Liver (tissue), 3 donors: ENCODE measurements at regions not wholly inside any gene's neighbourhood (a gene's known extent, or its start where the extent isn't known, plus 50 kb on each side); places are given as distances from the start of the nearest gene placed in this dataset.

Experiments used
- GABPA ChIP-seq, 2 donors: IDR thresholded peaks in 1 of 2; conservative IDR thresholded peaks in 1 of 2; 2 replicates each; pipeline ENCODE4 v1.6.1; 2016; ENCODE audit warnings: antibody characterized with exemption in 2 of 2, mild to moderate bottlenecking in 1 of 2, moderate library complexity in 1 of 2
- TF ChIP-seq, protein P1 (sequence below): fragments of 150-350 bp; IDR thresholded peaks from 2 replicates; pipeline ENCODE4 v1.5.1; 2017; ENCODE audit warnings: improper control_type of control experiment, low read depth, low read length; ENCODE audit not compliant: missing input control
- TF ChIP-seq, protein P2 (sequence below): IDR thresholded peaks from 2 replicates; pipeline ENCODE4 v1.6.1; 2016; ENCODE audit warnings: antibody characterized with exemption
- TF ChIP-seq, protein P3 (sequence below): IDR thresholded peaks from 2 replicates; pipeline ENCODE4 v1.6.1; 2016; ENCODE audit warnings: antibody characterized with exemption, mild to moderate bottlenecking
- donor health status: healthy.
- donor health status: healthy.

DNA sequence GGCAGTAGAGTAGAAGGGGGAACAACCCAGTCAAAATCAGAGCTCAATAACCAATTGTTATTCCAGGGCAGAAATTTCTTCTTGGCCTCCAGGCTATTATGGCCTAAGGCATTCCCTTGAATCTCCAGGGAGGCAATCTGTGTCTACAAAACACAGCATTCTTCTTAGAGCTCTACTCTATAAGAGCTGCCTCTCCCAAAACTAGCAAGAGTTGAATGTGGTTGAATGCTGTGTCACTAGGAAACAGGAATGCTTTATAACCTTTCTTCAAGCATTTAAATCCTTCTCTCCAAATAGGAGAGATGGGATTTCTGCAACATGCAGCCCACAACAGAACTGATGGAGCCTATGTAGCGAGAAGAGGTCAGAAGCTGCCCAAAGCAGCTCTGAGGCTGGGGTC lies 97.1 kb upstream of the APC start:
- TF ChIP-seq, protein P1, sequence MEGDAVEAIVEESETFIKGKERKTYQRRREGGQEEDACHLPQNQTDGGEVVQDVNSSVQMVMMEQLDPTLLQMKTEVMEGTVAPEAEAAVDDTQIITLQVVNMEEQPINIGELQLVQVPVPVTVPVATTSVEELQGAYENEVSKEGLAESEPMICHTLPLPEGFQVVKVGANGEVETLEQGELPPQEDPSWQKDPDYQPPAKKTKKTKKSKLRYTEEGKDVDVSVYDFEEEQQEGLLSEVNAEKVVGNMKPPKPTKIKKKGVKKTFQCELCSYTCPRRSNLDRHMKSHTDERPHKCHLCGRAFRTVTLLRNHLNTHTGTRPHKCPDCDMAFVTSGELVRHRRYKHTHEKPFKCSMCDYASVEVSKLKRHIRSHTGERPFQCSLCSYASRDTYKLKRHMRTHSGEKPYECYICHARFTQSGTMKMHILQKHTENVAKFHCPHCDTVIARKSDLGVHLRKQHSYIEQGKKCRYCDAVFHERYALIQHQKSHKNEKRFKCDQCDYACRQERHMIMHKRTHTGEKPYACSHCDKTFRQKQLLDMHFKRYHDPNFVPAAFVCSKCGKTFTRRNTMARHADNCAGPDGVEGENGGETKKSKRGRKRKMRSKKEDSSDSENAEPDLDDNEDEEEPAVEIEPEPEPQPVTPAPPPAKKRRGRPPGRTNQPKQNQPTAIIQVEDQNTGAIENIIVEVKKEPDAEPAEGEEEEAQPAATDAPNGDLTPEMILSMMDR: no peak
- TF ChIP-seq GABPA (IDR thresholded peaks at IDR 0.05 in 1 of 2, conservative IDR thresholded peaks at IDR 0.05 in 1 of 2): no peak
- TF ChIP-seq, protein P2, sequence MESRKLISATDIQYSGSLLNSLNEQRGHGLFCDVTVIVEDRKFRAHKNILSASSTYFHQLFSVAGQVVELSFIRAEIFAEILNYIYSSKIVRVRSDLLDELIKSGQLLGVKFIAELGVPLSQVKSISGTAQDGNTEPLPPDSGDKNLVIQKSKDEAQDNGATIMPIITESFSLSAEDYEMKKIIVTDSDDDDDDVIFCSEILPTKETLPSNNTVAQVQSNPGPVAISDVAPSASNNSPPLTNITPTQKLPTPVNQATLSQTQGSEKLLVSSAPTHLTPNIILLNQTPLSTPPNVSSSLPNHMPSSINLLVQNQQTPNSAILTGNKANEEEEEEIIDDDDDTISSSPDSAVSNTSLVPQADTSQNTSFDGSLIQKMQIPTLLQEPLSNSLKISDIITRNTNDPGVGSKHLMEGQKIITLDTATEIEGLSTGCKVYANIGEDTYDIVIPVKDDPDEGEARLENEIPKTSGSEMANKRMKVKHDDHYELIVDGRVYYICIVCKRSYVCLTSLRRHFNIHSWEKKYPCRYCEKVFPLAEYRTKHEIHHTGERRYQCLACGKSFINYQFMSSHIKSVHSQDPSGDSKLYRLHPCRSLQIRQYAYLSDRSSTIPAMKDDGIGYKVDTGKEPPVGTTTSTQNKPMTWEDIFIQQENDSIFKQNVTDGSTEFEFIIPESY: no peak
- TF ChIP-seq, protein P3, sequence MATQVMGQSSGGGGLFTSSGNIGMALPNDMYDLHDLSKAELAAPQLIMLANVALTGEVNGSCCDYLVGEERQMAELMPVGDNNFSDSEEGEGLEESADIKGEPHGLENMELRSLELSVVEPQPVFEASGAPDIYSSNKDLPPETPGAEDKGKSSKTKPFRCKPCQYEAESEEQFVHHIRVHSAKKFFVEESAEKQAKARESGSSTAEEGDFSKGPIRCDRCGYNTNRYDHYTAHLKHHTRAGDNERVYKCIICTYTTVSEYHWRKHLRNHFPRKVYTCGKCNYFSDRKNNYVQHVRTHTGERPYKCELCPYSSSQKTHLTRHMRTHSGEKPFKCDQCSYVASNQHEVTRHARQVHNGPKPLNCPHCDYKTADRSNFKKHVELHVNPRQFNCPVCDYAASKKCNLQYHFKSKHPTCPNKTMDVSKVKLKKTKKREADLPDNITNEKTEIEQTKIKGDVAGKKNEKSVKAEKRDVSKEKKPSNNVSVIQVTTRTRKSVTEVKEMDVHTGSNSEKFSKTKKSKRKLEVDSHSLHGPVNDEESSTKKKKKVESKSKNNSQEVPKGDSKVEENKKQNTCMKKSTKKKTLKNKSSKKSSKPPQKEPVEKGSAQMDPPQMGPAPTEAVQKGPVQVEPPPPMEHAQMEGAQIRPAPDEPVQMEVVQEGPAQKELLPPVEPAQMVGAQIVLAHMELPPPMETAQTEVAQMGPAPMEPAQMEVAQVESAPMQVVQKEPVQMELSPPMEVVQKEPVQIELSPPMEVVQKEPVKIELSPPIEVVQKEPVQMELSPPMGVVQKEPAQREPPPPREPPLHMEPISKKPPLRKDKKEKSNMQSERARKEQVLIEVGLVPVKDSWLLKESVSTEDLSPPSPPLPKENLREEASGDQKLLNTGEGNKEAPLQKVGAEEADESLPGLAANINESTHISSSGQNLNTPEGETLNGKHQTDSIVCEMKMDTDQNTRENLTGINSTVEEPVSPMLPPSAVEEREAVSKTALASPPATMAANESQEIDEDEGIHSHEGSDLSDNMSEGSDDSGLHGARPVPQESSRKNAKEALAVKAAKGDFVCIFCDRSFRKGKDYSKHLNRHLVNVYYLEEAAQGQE: no peak
